ENCODE measurements at regions not wholly inside any gene's neighbourhood (a gene's known extent, or its start where the extent isn't known, plus 50 kb on each side); places are given as distances from the start of the nearest gene placed in this dataset.

DNA sequence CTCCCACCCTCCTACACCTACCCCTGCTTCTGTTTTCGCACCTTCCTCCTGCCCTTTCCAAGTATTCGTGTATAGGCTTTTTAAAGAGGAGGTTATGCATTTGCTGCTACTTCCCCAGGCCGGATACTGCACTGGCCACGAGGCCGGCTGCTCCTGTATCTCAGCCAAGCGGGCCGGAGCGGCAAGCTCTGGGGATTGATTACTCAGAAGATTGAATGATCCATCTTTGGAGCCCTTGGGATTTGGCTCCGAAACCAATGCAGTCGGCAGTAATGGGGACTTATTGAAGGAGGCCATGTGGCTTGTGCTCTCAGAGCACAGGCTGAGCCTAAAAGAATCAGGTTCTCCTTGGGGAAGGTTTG lies 405.3 kb downstream of the TLE4 start:
- H3K27ac ChIP-seq (ENCODE audit: low read depth, low read length) = no peak overlapping the region
- WGBS, 2 experiments (ENCODE audit: extremely low coverage in 1 of 2, insufficient coverage in 1 of 2, insufficient read length in 1 of 2, insufficient replicate concordance in 2 of 2, low coverage in 1 of 2, low lambda C conversion rate in 2 of 2, missing lambda C conversion rate in 1 of 2) = 89% methylated on average over 10 of the region's 10 CpGs; no CpG with 5 or more reads in 1 of the 2 experiments
- TF ChIP-seq SAP30 (IDR thresholded peaks at IDR 0.05; ENCODE audit: insufficient read depth, insufficient replicate concordance, low read length) (no peak), GTF2F1 (IDR thresholded peaks at IDR 0.05; ENCODE audit: borderline replicate concordance, low read depth, low read length) (no peak), SRF (IDR thresholded peaks at IDR 0.05; ENCODE audit: low read depth, low read length) (no peak), TCF12 (IDR thresholded peaks at IDR 0.05; ENCODE audit: low read depth, low read length) (no peak), SP4 (IDR thresholded peaks at IDR 0.05; ENCODE audit: low read length) (no peak), MAFK (IDR thresholded peaks at IDR 0.05; ENCODE audit: low read depth, low read length) (no peak)
- TF ChIP-seq, protein P1, sequence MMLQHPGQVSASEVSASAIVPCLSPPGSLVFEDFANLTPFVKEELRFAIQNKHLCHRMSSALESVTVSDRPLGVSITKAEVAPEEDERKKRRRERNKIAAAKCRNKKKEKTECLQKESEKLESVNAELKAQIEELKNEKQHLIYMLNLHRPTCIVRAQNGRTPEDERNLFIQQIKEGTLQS (IDR thresholded peaks at IDR 0.05; ENCODE audit: insufficient read depth, low read depth, low read length) = no peak
- TF ChIP-seq, protein P2, sequence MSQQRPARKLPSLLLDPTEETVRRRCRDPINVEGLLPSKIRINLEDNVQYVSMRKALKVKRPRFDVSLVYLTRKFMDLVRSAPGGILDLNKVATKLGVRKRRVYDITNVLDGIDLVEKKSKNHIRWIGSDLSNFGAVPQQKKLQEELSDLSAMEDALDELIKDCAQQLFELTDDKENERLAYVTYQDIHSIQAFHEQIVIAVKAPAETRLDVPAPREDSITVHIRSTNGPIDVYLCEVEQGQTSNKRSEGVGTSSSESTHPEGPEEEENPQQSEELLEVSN (IDR thresholded peaks at IDR 0.05) = no peak

More for the DNA sequence above, 405.3 kb downstream of the TLE4 start:
- DNase-seq (ENCODE audit: low read depth in 1 of 2, low spot score in 2 of 2) = no peak
- ChIA-PET CTCF (ENCODE audit: partially characterized antibody) (interaction anchor here (0.6 kb wide), 1 partner anchor 37 kb away, joined by 3 read pairs; no protein-coding TSS in a partner anchor), POLR2A (ENCODE audit: partially characterized antibody) (interaction anchor here (3.2 kb wide), 1 partner anchor 405 kb away, joined by 9 read pairs; the partner anchor contains the start of gene TLE4)
- H3K14ac ChIP-seq (ENCODE audit: insufficient read length) = no peak overlapping the region
- H2BK20ac ChIP-seq (ENCODE audit: low read length) = no peak overlapping the region
- H3K4me1 ChIP-seq (replicated peaks in 1 of 4; ENCODE audit: control insufficient read depth in 3 of 4, insufficient read depth in 4 of 4, low read length in 3 of 4) = peaks cover 0 to 5% (median under 1%) of the 10 kb centered on the region in 4 experiments; a peak in 2 of 7 replicates
- no peak overlapping the region for H2BK120ac ChIP-seq (replicated peaks; ENCODE audit: low read depth, low read length)
- no peaks in the 10 kb centered on the region for H3K79me2 ChIP-seq (ENCODE audit: control insufficient read depth in 1 of 2, insufficient read depth in 2 of 2, low read length in 2 of 2)
- no peaks in the 10 kb centered on the region; the same call in 1 of the 2 replicates for H3K23me2 ChIP-seq (ENCODE audit: low read depth, low read length)
- H3K18ac ChIP-seq (ENCODE audit: extremely low read depth, low read length) = no peak overlapping the region
- H4K20me1 ChIP-seq (replicated peaks in 1 of 2; ENCODE audit: control insufficient read depth in 1 of 2, insufficient read depth in 2 of 2, low read length in 2 of 2) = no peaks in the 10 kb centered on the region
- no peak overlapping the region for H2AK5ac ChIP-seq (ENCODE audit: low read depth, low read length)
- H3K79me1 ChIP-seq (ENCODE audit: low read depth, low read length) = no peaks in the 10 kb centered on the region
- no peak overlapping the region for H4K91ac ChIP-seq (replicated peaks; ENCODE audit: insufficient read length, low read length)
- no peak overlapping the region for H3K4me3 ChIP-seq (ENCODE audit: extremely low read depth in 1 of 4, insufficient read depth in 2 of 4, low read depth in 3 of 4, low read length in 4 of 4)
- no peak overlapping the region for H3K4ac ChIP-seq (replicated peaks; ENCODE audit: insufficient read length, low read depth, low read length)
- no peak overlapping the region for H3K4me2 ChIP-seq (ENCODE audit: insufficient read depth in 1 of 2, low read depth in 2 of 2, low read length in 2 of 2)
- H3K56ac ChIP-seq (replicated peaks; ENCODE audit: insufficient read length, low read depth, low read length) = no peak overlapping the region
- no peak overlapping the region for H4K5ac ChIP-seq (ENCODE audit: insufficient read length, low read depth, low read length)
- no peak overlapping the region for H3K23ac ChIP-seq (ENCODE audit: insufficient read length)
- no peak overlapping the region for H2BK15ac ChIP-seq (ENCODE audit: low read length)
- no peaks in the 10 kb centered on the region for H3K9me3 ChIP-seq (ENCODE audit: insufficient read depth in 2 of 2, low read depth in 1 of 2, low read length in 1 of 2)
- no peak overlapping the region for H2BK12ac ChIP-seq (ENCODE audit: low read depth, low read length)
- H2AFZ ChIP-seq (ENCODE audit: low read length) = no peak overlapping the region; the same call in 1 of the 2 replicates
- H3K27me3 ChIP-seq (replicated peaks in 1 of 4; ENCODE audit: control insufficient read depth in 3 of 4, extremely low read depth in 1 of 4, insufficient read depth in 3 of 4, low read length in 3 of 4) = no peaks in the 10 kb centered on the region
- no peaks in the 10 kb centered on the region for H3K36me3 ChIP-seq (ENCODE audit: control insufficient read depth in 2 of 4, insufficient read depth in 4 of 4, low read length in 3 of 4)
- FAIRE-seq = no peak
- no peak overlapping the region for H3K9ac ChIP-seq (replicated peaks in 1 of 4; ENCODE audit: extremely low read depth in 1 of 4, low read depth in 3 of 4, low read length in 3 of 4)
- no peak overlapping the region for H4K8ac ChIP-seq (ENCODE audit: extremely low read depth, insufficient read depth, low read length)
- no peak overlapping the region for H2BK5ac ChIP-seq (ENCODE audit: low read depth, low read length)
